Esophagus squamous epithelium (tissue), 5 donors: ENCODE measurements at regions not wholly inside any gene's neighbourhood (a gene's known extent, or its start where the extent isn't known, plus 50 kb on each side); places are given as distances from the start of the nearest gene placed in this dataset.
A peak's percentile ranks its signal among the peaks of the same experiment; 100 is the strongest.

Source experiments
- DNase-seq: peaks from one replicate; lab custom pipeline; 2025; lab: John Stamatoyannopoulos, UW
- H3K27ac ChIP-seq, 4 donors: fragments of 200-600 bp; sonication (generic); one replicate each; pipeline ENCODE4 v1.5.1; 2016 to 2019; ENCODE audit warnings: mild to moderate bottlenecking in 1 of 4
- H3K27me3 ChIP-seq, 4 donors: fragments of 200-600 bp; sonication (generic); 1 replicate in 3 of 4; 2 replicates in 1 of 4; pipeline versions ENCODE4 v1.5.1 to v1.6.0; 2017 to 2021; ENCODE audit warnings: antibody characterized with exemption in 1 of 4
- H3K36me3 ChIP-seq, 3 donors: fragments of 200-600 bp; sonication (generic); one replicate each; pipeline ENCODE4 v1.5.1; 2016 to 2019
- H3K4me1 ChIP-seq, 3 donors: fragments of 200-600 bp; sonication (generic); one replicate each; pipeline ENCODE4 v1.5.1; 2017 to 2019
- H3K4me3 ChIP-seq, 4 donors: fragments of 200-600 bp; sonication (generic); 1 replicate in 3 of 4; 2 replicates in 1 of 4; pipeline ENCODE4 v1.5.1; 2016 to 2019; ENCODE audit warnings: mild to moderate bottlenecking in 2 of 4, moderate library complexity in 1 of 4
- H3K9me3 ChIP-seq, 3 donors: fragments of 200-600 bp; sonication (generic); one replicate each; pipeline ENCODE4 v1.5.1; 2016 to 2019
- POLR2A ChIP-seq, 4 donors: fragments of 450-650 bp; IDR thresholded peaks; one replicate each; pipeline ENCODE4 v1.6.1; 2017; ENCODE audit warnings: antibody characterized with exemption in 4 of 4, mild to moderate bottlenecking in 4 of 4, moderate library complexity in 3 of 4
- WGBS, 2 donors: methylation state at CpG; one replicate each; pipeline ENCODE4 v1.1.5; 2018; 5-methylcytosine and 5-hydroxymethylcytosine counted together
- intact Hi-C: fragments of 100-400 bp; cut with DNase I; formaldehyde crosslinking; loops from one replicate; pipeline ENCODE4 v1.15.0; 2022
- TF ChIP-seq, protein P1 (sequence below), 6 experiments: fragments of 450-650 bp in 4 of 6; fragments of 200-600 bp in 2 of 6; sonication (generic) in 2 of 6; IDR thresholded peaks; one replicate each; pipeline ENCODE4 v1.5.1; 2016 to 2019; ENCODE audit warnings: antibody characterized with exemption in 6 of 6, mild to moderate bottlenecking in 4 of 6, moderate library complexity in 4 of 6
- donor health status: DM: yes; HTN: yes; CAD: no.

DNA sequence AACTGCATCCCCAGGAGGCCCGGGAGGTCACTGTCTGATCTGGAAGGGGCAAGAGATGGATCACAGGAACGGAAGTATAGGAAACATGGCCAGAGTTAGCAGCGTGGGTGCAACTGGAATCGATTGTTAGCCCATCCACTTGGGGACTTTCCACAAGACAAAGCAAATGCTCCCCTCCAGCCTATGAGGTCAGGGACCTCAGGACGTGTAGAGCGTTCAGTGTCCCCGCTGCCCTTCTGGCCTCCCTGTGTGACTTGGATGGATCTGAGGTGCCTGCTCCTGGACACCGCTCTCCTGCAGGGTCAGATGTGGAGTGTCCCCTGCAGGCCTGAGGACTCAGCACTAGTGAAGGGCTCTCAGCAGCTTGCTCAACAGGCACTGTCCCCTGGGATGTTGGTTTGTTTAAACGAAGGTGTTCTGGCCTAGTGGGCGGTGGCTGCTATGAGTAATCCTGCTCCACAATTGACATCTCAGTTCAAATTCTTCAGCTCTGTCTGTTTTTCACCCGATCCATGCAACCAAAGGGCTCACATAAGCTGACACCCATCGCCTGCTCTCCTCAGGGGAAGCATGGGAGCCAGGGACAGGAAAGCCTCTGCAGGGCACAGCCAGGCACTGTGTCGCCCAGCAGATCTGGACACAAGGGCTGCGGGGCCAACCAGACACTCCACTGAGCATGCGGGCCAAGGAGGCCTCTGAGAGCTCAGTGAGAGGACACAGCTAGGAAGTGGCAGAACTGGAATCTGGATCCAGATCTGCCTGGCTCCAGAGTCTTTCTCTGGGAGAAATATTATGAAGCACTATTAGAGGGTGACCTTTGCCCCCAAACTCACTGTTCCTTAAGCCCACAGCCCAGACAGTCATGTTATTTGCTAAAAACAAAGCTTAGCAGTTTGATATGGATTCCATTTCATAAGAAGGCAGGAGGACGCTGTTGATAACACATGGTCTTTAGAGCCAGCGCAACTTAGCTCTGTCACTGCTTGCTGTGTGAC, 78.5 kb downstream of the RHOB start:
- intact Hi-C loops = no loop called here
- no peak for TF ChIP-seq POLR2A (IDR thresholded peaks at IDR 0.05)
- TF ChIP-seq, protein P1, sequence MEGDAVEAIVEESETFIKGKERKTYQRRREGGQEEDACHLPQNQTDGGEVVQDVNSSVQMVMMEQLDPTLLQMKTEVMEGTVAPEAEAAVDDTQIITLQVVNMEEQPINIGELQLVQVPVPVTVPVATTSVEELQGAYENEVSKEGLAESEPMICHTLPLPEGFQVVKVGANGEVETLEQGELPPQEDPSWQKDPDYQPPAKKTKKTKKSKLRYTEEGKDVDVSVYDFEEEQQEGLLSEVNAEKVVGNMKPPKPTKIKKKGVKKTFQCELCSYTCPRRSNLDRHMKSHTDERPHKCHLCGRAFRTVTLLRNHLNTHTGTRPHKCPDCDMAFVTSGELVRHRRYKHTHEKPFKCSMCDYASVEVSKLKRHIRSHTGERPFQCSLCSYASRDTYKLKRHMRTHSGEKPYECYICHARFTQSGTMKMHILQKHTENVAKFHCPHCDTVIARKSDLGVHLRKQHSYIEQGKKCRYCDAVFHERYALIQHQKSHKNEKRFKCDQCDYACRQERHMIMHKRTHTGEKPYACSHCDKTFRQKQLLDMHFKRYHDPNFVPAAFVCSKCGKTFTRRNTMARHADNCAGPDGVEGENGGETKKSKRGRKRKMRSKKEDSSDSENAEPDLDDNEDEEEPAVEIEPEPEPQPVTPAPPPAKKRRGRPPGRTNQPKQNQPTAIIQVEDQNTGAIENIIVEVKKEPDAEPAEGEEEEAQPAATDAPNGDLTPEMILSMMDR (IDR thresholded peaks at IDR 0.05) = no peak
- Histone ChIP-seq H3K4me1 (peaks cover 4 to 34% (median 9%) of the 10 kb centered on the region in 3 donors), H3K27ac (peak overlapping the region; percentile 27 to 73 (median 52)), H3K4me3 (no peak overlapping the region), H3K36me3 (no peaks in the 10 kb centered on the region), H3K27me3 (no peaks in the 10 kb centered on the region), H3K9me3 (no peaks in the 10 kb centered on the region)
- no peak for DNase-seq
- WGBS, 2 donors = 70 to 84% methylated on average over 11 to 12 of the region's 17 CpGs

DNA sequence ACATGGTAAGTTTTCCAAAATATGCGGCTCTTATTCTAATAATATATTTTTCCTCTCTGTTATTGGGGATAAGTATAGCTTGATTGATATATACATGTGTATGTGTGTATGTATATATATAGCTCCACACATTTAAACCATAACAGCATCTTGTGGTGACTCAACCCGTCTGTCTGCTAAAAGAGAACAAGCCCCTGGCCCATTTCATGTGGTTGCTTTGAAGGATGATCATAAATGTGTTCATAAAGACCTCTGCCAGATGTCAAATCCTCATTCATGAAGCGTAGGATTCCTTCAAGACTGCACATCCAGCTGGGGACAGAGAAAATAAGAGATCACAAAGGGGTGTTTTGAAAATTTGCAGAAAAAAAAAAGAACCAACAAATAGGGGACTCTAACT, 79.3 kb downstream of the RHOB start:
- WGBS, 2 donors = 86 to 90% methylated on average over 3 of the region's 3 CpGs
- no peaks in the 10 kb centered on the region for H3K27me3 ChIP-seq
- no peak overlapping the region for H3K4me3 ChIP-seq
- peak overlapping the region in 2 of 4 donors; percentile 33 to 73 for H3K27ac ChIP-seq
- peaks cover 4 to 39% (median 9%) of the 10 kb centered on the region in 3 donors for H3K4me1 ChIP-seq
- H3K36me3 ChIP-seq = no peaks in the 10 kb centered on the region
- no peaks in the 10 kb centered on the region for H3K9me3 ChIP-seq
- intact Hi-C loops = no loop called here
- no peak for DNase-seq
- TF ChIP-seq, protein P1 (IDR thresholded peaks at IDR 0.05) = no peak
- TF ChIP-seq POLR2A (IDR thresholded peaks at IDR 0.05) = no peak

DNA sequence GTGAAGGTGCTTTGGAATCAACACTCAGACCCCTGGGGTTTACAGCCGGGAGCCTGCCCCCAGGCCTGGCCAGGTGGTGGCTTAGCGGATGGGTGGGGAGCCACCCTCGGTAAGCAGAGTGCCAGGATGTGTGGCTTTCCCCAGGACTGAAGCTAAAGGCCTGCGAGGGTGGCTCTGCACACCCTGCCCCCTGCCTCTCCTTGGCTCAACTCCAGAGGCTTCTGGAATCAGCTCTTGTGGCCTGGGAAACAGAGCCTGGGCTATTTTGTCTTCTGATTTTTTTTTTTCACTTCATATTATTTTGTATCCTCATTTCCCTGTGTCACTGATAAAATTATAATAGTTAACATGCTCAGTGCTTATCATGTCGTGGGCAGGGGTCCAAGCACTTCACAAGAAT, 79.8 kb downstream of the RHOB start:
- DNase-seq = no peak
- TF ChIP-seq, protein P1 (IDR thresholded peaks at IDR 0.05) = no peak
- no peak for TF ChIP-seq POLR2A (IDR thresholded peaks at IDR 0.05)
- H3K9me3 ChIP-seq = no peaks in the 10 kb centered on the region
- 61 to 63% methylated on average over 4 to 5 of the region's 5 CpGs for WGBS, 2 donors
- H3K36me3 ChIP-seq = no peaks in the 10 kb centered on the region
- intact Hi-C loops = no loop called here
- H3K4me3 ChIP-seq = no peak overlapping the region
- no peaks in the 10 kb centered on the region for H3K27me3 ChIP-seq
- peak overlapping the region in 2 of 4 donors; percentile 33 to 73 for H3K27ac ChIP-seq
- H3K4me1 ChIP-seq = peaks cover 4 to 45% (median 9%) of the 10 kb centered on the region in 3 donors

DNA sequence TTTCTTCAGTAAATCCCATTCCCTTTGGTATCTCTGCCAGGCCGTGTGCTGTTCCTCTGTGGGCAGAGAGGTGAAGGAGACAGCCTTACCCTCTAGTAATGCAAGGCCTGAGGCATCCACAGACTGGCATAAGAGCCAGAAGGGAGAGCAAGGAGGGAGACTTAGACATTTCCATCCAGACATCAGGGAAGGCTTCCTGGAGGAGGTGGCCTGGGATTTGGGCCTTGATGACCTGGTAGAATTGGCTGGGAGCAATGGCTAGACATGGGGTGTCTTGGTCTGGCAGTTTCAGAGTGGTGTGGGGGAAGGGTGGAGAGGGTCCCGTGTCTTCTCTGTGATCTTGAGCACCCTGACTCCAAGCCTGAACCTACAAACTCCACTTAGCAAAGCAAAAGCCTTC, 81.8 kb downstream of the RHOB start:
- H3K27me3 ChIP-seq = no peaks in the 10 kb centered on the region
- no peak for TF ChIP-seq POLR2A (IDR thresholded peaks at IDR 0.05)
- TF ChIP-seq, protein P1 (IDR thresholded peaks at IDR 0.05) = no peak
- peaks cover 4 to 61% (median 9%) of the 10 kb centered on the region in 3 donors for H3K4me1 ChIP-seq
- no peak for DNase-seq
- H3K36me3 ChIP-seq = no peaks in the 10 kb centered on the region
- intact Hi-C loops = no loop called here
- WGBS, 2 donors = 91% methylated on average over 1 of the region's 2 CpGs; no CpG with 5 or more reads in 1 of the 2 donors
- H3K4me3 ChIP-seq = no peak overlapping the region
- H3K27ac ChIP-seq = no peak overlapping the region
- no peaks in the 10 kb centered on the region for H3K9me3 ChIP-seq

DNA sequence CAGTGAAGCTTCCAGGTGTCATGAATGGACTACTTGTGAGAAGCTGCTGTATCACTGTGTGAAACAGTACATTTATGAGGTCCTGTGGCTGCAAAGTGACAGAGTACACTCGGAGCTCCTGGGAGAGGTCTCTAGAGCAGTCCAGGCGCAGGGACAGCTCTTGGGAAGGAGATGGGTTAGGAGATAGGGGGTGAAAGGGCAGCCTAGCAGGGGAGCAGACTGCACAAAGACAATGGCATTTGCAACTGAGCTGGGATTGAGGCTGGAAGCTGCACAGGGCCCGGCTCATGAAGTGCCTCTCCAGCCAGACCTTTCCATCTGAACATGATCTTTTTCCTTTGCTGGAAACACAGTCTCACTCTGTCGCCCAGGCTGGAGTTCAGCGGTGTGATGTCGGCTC, 83.6 kb downstream of the RHOB start:
- TF ChIP-seq, protein P1 (IDR thresholded peaks at IDR 0.05) = no peak
- TF ChIP-seq POLR2A (IDR thresholded peaks at IDR 0.05) = no peak
- intact Hi-C loops = no loop called here
- Histone ChIP-seq H3K27me3 (no peaks in the 10 kb centered on the region), H3K4me1 (peaks cover 0 to 60% (median 3%) of the 10 kb centered on the region in 3 donors), H3K9me3 (no peaks in the 10 kb centered on the region), H3K36me3 (no peaks in the 10 kb centered on the region), H3K4me3 (no peak overlapping the region), H3K27ac (no peak overlapping the region)
- DNase-seq = no peak
- 89 to 97% methylated on average over 4 to 6 of the region's 6 CpGs for WGBS, 2 donors
